Erythroblast (primary cell): ENCODE measurements at regions not wholly inside any gene's neighbourhood (a gene's known extent, or its start where the extent isn't known, plus 50 kb on each side); places are given as distances from the start of the nearest gene placed in this dataset.

Source experiments
- GATA1 ChIP-seq: IDR thresholded peaks from 2 replicates; pipeline ENCODE4 v1.6.1; 2011; ENCODE audit warnings: low read depth, mild to moderate bottlenecking, control low read depth, low read length, moderate library complexity
- POLR2A ChIP-seq: IDR thresholded peaks from 2 replicates; pipeline ENCODE4 v1.6.1; 2011; ENCODE audit warnings: mild to moderate bottlenecking, low read length

- TF ChIP-seq POLR2A (no peak), GATA1 (no peak)
Measured at GRCh38 chr18:24831081-24831480, 370.6 kb downstream of the HRH4 start.
